SK-N-SH treated with all-trans-retinoic acid at 6 μM for 48 hours (cell line): ENCODE measurements at regions not wholly inside any gene's neighbourhood (a gene's known extent, or its start where the extent isn't known, plus 50 kb on each side); places are given as distances from the start of the nearest gene placed in this dataset.

Experiments used
- CSDC2 ChIP-seq: fragments of 250-450 bp; sonication (Bioruptor Pico); IDR thresholded peaks from 2 replicates; pipeline ENCODE4 v1.5.0; 2020; ENCODE audit warnings: mild to moderate bottlenecking, moderate library complexity
- ESRRG ChIP-seq: fragments of 250-450 bp; sonication (Bioruptor Pico); IDR thresholded peaks from 2 replicates; pipeline ENCODE4 v1.6.1; 2021; ENCODE audit warnings: mild to moderate bottlenecking
- RARB ChIP-seq: fragments of 250-450 bp; sonication (Bioruptor Pico); IDR thresholded peaks from 2 replicates; pipeline ENCODE4 v1.8.0; 2021; ENCODE audit warnings: mild to moderate bottlenecking, moderate library complexity
- ZFP30 ChIP-seq: fragments of 450-650 bp; formaldehyde crosslinking; IDR thresholded peaks from 2 replicates; pipeline ENCODE4 v1.5.0; 2022; ENCODE audit warnings: mild to moderate bottlenecking, moderate library complexity

DNA sequence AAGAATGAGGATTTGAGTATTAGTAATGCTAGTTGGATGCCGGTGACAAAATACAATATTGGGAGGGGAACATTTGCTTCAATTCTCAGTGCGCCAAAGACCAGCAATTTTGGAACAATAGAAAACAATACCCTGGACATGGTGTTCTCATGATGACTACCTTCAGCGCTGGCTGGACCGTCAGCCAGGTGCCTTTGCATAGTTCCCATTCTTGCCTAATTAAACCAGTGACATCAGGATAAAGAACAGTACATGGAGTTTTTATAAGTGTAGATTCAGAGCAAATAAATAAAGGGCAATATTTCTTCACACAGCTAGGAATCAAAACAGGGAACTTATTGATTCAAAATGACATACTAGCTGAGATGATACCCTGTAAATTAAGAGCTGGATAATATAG is 404.8 kb upstream of the RORA start:
- TF ChIP-seq ZFP30 (CRISPR knock-in tag) (no peak), ESRRG (CRISPR knock-in tag) (no peak), CSDC2 (no peak), RARB (CRISPR knock-in tag) (no peak)
